ENCODE measurements at regions not wholly inside any gene's neighbourhood (a gene's known extent, or its start where the extent isn't known, plus 50 kb on each side); places are given as distances from the start of the nearest gene placed in this dataset.

DNA sequence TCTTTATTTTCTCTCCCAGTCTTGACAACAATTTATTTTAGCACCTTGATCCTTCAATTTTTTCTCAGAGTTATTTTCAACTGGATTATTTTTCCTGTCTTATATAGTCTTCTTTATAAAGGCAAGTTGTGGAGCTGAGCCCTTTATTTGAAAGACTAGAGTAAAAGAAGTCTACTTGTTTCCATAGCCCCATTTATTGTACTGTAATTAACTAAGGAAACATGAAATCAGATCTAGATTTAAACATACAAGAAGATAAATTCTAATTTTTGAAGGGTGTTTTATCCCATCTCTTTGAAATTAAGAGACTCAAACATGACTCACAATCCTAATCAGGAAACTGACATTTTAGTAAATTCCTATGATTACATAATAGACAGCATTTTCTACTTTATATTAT lies 2421.8 kb downstream of the LRRC4C start:
- TF ChIP-seq, protein P1, sequence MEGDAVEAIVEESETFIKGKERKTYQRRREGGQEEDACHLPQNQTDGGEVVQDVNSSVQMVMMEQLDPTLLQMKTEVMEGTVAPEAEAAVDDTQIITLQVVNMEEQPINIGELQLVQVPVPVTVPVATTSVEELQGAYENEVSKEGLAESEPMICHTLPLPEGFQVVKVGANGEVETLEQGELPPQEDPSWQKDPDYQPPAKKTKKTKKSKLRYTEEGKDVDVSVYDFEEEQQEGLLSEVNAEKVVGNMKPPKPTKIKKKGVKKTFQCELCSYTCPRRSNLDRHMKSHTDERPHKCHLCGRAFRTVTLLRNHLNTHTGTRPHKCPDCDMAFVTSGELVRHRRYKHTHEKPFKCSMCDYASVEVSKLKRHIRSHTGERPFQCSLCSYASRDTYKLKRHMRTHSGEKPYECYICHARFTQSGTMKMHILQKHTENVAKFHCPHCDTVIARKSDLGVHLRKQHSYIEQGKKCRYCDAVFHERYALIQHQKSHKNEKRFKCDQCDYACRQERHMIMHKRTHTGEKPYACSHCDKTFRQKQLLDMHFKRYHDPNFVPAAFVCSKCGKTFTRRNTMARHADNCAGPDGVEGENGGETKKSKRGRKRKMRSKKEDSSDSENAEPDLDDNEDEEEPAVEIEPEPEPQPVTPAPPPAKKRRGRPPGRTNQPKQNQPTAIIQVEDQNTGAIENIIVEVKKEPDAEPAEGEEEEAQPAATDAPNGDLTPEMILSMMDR (IDR thresholded peaks at IDR 0.05; ENCODE audit: extremely low read depth, insufficient read depth, missing control alignments) = no peak
- in situ Hi-C loops (cut with MboI; ENCODE audit: low pct_unique_long_range_greater_than_20kb, low sequenced_read_pairs, unreplicated experiment) = no loop called here
- DNase-seq (ENCODE audit: low spot score) = no peak

DNA sequence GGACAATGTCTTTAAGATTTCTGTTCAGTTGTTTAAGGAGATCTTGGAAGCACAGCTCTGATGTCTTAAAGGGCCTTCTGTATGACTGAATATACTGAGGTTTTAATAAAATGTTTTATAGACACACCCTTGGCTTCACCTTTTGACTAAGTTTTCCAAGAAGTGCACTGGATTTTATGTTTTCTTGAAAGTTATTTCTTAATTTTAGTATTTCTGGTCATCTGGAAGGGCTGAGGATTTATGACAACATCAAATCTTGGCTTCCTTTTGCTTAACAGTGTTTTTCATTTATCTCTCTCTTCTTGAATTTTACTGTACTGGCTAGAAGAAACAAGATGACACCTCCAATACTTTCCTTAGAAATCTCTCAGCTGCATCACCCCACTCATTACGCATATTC lies 2423.4 kb downstream of the LRRC4C start:
- in situ Hi-C loops (cut with MboI; ENCODE audit: low pct_unique_long_range_greater_than_20kb, low sequenced_read_pairs, unreplicated experiment) = no loop called here
- TF ChIP-seq, protein P1 (IDR thresholded peaks at IDR 0.05; ENCODE audit: extremely low read depth, insufficient read depth, missing control alignments) = no peak
- DNase-seq (ENCODE audit: low spot score) = no peak

DNA sequence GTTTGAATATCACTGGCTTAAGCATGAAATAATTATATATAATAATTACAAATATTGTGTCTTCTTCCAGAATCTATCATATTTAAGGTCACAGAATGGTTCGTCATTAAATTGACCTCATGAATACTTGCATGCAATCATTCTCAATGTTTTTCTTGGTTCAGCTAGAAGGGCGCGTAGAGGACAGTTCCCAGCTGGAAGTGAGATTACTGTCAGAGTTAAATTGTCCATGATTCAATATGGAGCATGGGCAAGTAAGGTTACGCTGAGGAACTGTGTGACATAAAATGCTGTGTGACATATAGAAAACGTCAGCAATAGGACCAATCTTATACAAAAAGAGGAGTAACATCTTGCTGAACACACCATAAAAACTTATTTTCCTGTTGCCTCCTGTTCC lies 2423.5 kb upstream of the RAG2 start:
- DNase-seq (ENCODE audit: low spot score) = no peak
- TF ChIP-seq, protein P1 (IDR thresholded peaks at IDR 0.05; ENCODE audit: extremely low read depth, insufficient read depth, missing control alignments) = no peak
- in situ Hi-C loops (cut with MboI; ENCODE audit: low pct_unique_long_range_greater_than_20kb, low sequenced_read_pairs, unreplicated experiment) = no loop called here

DNA sequence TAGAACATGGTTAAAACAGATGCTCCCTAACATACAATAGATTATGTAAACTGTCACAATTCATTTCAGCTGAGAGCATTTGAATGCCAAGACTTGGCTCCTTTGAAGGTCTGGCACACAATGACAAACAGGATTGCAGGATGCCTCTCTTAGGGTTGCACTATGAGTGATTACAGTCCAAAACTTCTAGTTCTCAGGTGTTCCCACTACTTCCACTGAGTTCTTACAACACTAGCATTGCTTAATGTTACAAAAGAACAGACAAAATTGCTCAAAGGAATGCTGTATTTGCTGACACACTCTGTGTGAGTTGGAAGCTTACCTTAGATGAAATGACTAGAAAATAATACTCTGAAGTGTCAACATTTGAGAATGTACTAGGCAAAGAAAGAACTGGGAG lies 2413.8 kb upstream of the RAG2 start:
- in situ Hi-C loops (cut with MboI; ENCODE audit: low pct_unique_long_range_greater_than_20kb, low sequenced_read_pairs, unreplicated experiment) = no loop called here
- DNase-seq (ENCODE audit: low spot score) = no peak
- TF ChIP-seq, protein P1 (IDR thresholded peaks at IDR 0.05; ENCODE audit: extremely low read depth, insufficient read depth, missing control alignments) = no peak

DNA sequence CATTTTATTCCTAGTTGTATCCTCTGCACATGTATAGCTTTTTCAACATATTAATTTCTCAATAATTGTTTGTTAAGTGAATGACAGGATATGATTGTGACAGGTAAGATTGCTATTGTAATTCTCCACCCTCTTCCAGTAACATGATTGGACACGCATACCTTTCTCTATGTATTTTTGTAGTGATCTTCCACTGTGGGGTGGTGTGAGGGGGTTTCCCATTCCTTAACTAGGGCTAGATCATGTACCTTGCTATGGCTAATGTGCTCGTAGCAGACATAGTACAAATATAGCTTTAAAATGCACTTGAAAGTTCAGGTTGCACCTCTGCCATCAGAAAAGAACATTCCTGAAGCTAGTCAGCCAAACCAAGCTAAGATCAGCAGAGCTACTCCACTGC lies 2392.8 kb upstream of the RAG2 start:
- DNase-seq (ENCODE audit: low spot score) = no peak
- in situ Hi-C loops (cut with MboI; ENCODE audit: low pct_unique_long_range_greater_than_20kb, low sequenced_read_pairs, unreplicated experiment) = no loop called here
- TF ChIP-seq, protein P1 (IDR thresholded peaks at IDR 0.05; ENCODE audit: extremely low read depth, insufficient read depth, missing control alignments) = no peak

DNA sequence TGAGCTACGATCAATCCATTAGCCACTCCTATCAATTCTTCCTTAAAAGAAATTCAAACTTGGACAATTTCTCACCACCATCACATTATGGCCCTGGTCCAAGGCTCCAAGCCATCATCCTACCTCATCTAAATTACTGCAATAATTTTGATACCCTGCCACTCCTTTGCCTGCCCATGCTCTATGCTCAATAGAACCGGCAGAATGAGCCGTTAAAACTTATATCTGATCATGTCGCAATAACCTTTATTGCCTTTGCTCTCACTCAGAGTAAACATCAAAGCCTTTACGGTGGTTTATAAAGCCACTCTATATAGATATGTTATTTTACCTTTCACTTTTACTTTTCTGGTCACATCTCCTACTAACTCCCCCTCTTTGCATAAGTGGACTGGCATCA lies 2392.1 kb upstream of the RAG2 start:
- no peak for DNase-seq (ENCODE audit: low spot score)

More for the DNA sequence above, 2392.1 kb upstream of the RAG2 start:
- in situ Hi-C loops (cut with MboI; ENCODE audit: low pct_unique_long_range_greater_than_20kb, low sequenced_read_pairs, unreplicated experiment) = no loop called here
- TF ChIP-seq, protein P1 (IDR thresholded peaks at IDR 0.05; ENCODE audit: extremely low read depth, insufficient read depth, missing control alignments) = no peak
